ENCODE measurements at regions not wholly inside any gene's neighbourhood (a gene's known extent, or its start where the extent isn't known, plus 50 kb on each side); places are given as distances from the start of the nearest gene placed in this dataset.

GRCh38 chr2:152251211-152251610 is 75.6 kb upstream of the STAM2 start:
- dilution Hi-C loops (cut with MboI; ENCODE audit: extremely low pct_ligation_motif_present, low sequenced_read_pairs) (no loop called here), intact Hi-C loops (cut with micrococcal nuclease) (no loop called here)
- Histone ChIP-seq H3K9ac (replicated peaks; ENCODE audit: extremely low read depth, insufficient read depth, low read length) (no peak overlapping the region), H3K9me1 (replicated peaks; ENCODE audit: control insufficient read depth, extremely low read depth, insufficient read depth, low read length) (no peaks in the 10 kb centered on the region), H2AFZ (ENCODE audit: low read depth, low read length) (no peak overlapping the region), H4K20me1 (replicated peaks; ENCODE audit: control insufficient read depth, extremely low read depth, insufficient read depth, low read length) (no peaks in the 10 kb centered on the region), H3K4me2 (ENCODE audit: insufficient read depth, low read length) (no peak overlapping the region), H3K79me2 (ENCODE audit: control insufficient read depth, insufficient read depth, low read length) (no peaks in the 10 kb centered on the region), H3K9me3 (replicated peaks; ENCODE audit: control insufficient read depth, insufficient read depth, low read length) (no peaks in the 10 kb centered on the region), H3K36me3 (ENCODE audit: control insufficient read depth in 2 of 2, extremely low read depth in 1 of 2, insufficient read depth in 2 of 2, low read length in 2 of 2) (no peaks in the 10 kb centered on the region), H3K4me3 (replicated peaks in 1 of 3; ENCODE audit: insufficient read depth in 1 of 3, low read depth in 1 of 3, low read length in 3 of 3) (no peak overlapping the region), H3K27me3 (ENCODE audit: control insufficient read depth in 2 of 2, insufficient read depth in 2 of 2, low read length in 2 of 2) (peaks cover 33 to 43% of the 10 kb centered on the region in 2 experiments), H3K4me1 (ENCODE audit: control insufficient read depth, extremely low read depth, insufficient read depth, low read length) (no peaks in the 10 kb centered on the region), H3K27ac (ENCODE audit: insufficient read depth, low read depth, low read length) (no peak overlapping the region)
- TF ChIP-seq MYC (IDR thresholded peaks at IDR 0.05; ENCODE audit: low read depth, low read length) (no peak), CTCF (IDR thresholded peaks at IDR 0.05; ENCODE audit: extremely low read depth in 1 of 2, insufficient read depth in 1 of 2, low read depth in 1 of 2, low read length in 2 of 2) (no peak), GATA2 (IDR thresholded peaks at IDR 0.05; ENCODE audit: insufficient read depth, insufficient read length, low read depth, low read length) (no peak)
- TF ChIP-seq, protein P1, sequence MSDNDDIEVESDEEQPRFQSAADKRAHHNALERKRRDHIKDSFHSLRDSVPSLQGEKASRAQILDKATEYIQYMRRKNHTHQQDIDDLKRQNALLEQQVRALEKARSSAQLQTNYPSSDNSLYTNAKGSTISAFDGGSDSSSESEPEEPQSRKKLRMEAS (IDR thresholded peaks at IDR 0.05; ENCODE audit: insufficient read depth, insufficient read length), result no peak
- no peak for DNase-seq (ENCODE audit: low read depth, low spot score)
- no peak for FAIRE-seq
- POLR2A ChIA-PET, result no interaction called here
- no TSS peak for BruUV-seq (replicated peaks)
- CTCF ChIA-PET, result interaction anchor here (0.8 to 1.0 kb wide), 3 partner anchors 11 to 206 kb away, joined by 3 read pairs; no protein-coding TSS in a partner anchor

DNA sequence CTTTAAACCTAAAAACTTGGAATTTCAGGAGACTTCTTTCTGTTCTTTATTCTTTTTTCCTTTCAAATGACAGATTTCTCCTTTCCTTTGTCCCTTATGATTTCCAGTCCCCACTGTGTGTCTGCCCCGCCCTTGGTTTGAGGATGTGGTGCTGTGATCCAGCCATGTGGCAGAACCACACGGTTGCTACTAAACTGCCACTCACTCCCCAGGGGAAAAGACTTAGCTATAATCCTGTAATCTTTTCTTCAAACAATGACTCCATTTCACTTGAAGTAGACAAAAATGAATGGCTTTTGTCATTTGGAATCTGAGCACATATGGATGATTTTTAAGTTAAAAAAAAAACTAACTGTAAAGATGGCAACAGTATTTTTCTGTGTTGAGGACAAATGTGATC is 76.2 kb upstream of the STAM2 start:
- Histone ChIP-seq H2AFZ (ENCODE audit: low read depth, low read length) (no peak overlapping the region), H3K36me3 (ENCODE audit: control insufficient read depth in 2 of 2, extremely low read depth in 1 of 2, insufficient read depth in 2 of 2, low read length in 2 of 2) (no peaks in the 10 kb centered on the region), H3K27me3 (ENCODE audit: control insufficient read depth in 2 of 2, insufficient read depth in 2 of 2, low read length in 2 of 2) (peaks cover 35 to 46% of the 10 kb centered on the region in 2 experiments), H3K79me2 (ENCODE audit: control insufficient read depth, insufficient read depth, low read length) (no peaks in the 10 kb centered on the region), H3K27ac (ENCODE audit: insufficient read depth, low read depth, low read length) (no peak overlapping the region), H3K9me3 (replicated peaks; ENCODE audit: control insufficient read depth, insufficient read depth, low read length) (no peaks in the 10 kb centered on the region), H3K4me3 (replicated peaks in 1 of 3; ENCODE audit: insufficient read depth in 1 of 3, low read depth in 1 of 3, low read length in 3 of 3) (no peak overlapping the region), H3K4me2 (ENCODE audit: insufficient read depth, low read length) (no peak overlapping the region), H4K20me1 (replicated peaks; ENCODE audit: control insufficient read depth, extremely low read depth, insufficient read depth, low read length) (no peaks in the 10 kb centered on the region), H3K9ac (replicated peaks; ENCODE audit: extremely low read depth, insufficient read depth, low read length) (no peak overlapping the region), H3K4me1 (ENCODE audit: control insufficient read depth, extremely low read depth, insufficient read depth, low read length) (no peaks in the 10 kb centered on the region), H3K9me1 (replicated peaks; ENCODE audit: control insufficient read depth, extremely low read depth, insufficient read depth, low read length) (no peaks in the 10 kb centered on the region)
- intact Hi-C loops (cut with micrococcal nuclease) (no loop called here), dilution Hi-C loops (cut with MboI; ENCODE audit: extremely low pct_ligation_motif_present, low sequenced_read_pairs) (no loop called here)
- ChIA-PET CTCF (interaction anchor here (0.8 to 1.1 kb wide), 4 partner anchors 10 to 206 kb away, joined by 3 to 4 read pairs (median 3); no protein-coding TSS in a partner anchor), POLR2A (no interaction called here)
- TF ChIP-seq POLR2A (IDR thresholded peaks at IDR 0.05; ENCODE audit: low read depth, low read length) (no peak), JUN (IDR thresholded peaks at IDR 0.05; ENCODE audit: borderline replicate concordance, insufficient read depth, insufficient read length, low read depth) (no peak), GATA2 (IDR thresholded peaks at IDR 0.05; ENCODE audit: insufficient read depth, insufficient read length, low read depth, low read length) (no peak), CTCF (IDR thresholded peaks at IDR 0.05; ENCODE audit: extremely low read depth in 1 of 2, insufficient read depth in 1 of 2, low read depth in 1 of 2, low read length in 2 of 2) (no peak), EZH2 (IDR thresholded peaks at IDR 0.05; ENCODE audit: borderline replicate concordance, low read depth, low read length, severe bottlenecking) (no peak), POLR2AphosphoS5 (IDR thresholded peaks at IDR 0.05; ENCODE audit: insufficient read depth, low read depth, low read length) (no peak), MYC (IDR thresholded peaks at IDR 0.05; ENCODE audit: low read depth, low read length) (no peak), FOS (IDR thresholded peaks at IDR 0.05; ENCODE audit: borderline replicate concordance, insufficient read depth, low read length) (no peak)
- TF ChIP-seq, protein P1 (IDR thresholded peaks at IDR 0.05; ENCODE audit: insufficient read depth, insufficient read length), result no peak
- no peak for DNase-seq (ENCODE audit: low read depth, low spot score)
- no peak for FAIRE-seq
- BruUV-seq (replicated peaks), result no TSS peak
